MCF 10A (cell line): ENCODE measurements at regions not wholly inside any gene's neighbourhood (a gene's known extent, or its start where the extent isn't known, plus 50 kb on each side); places are given as distances from the start of the nearest gene placed in this dataset.

Experiments used
- BruUV-seq: library from RNA; stranded (reverse); fragments of 400-500 nt; replicated peaks from 2 replicates; lab custom pipeline; 2021; lab: Mats Ljungman, UMichigan
- CTCF ChIA-PET: fragments of 300-600 bp; sonication (Branson Sonifier 250); formaldehyde crosslinking; extraction: SDS; loops from one replicate; lab custom pipeline; 2021; ENCODE audit warnings: antibody characterized with exemption, inconsistent platforms; lab: Yijun Ruan, JAX
- POLR2A ChIA-PET: fragments of 300-600, 350-650 bp; sonication (Branson Sonifier 250); formaldehyde crosslinking; extraction: SDS; loops from one replicate; lab custom pipeline; 2020; ENCODE audit warnings: antibody characterized with exemption, inconsistent platforms; lab: Yijun Ruan, JAX
- DNase-seq: peaks from one replicate; pipeline ENCODE4 v3.0.0-alpha.2; 2018; ENCODE audit not compliant: unreplicated experiment
- H3K27ac Mint-ChIP-seq: one replicate; pipeline ENCODE4 v1.8.0; 2022; ENCODE audit warnings: mild to moderate bottlenecking, low read depth, mixed read lengths; ENCODE audit not compliant: unreplicated experiment
- H3K27me3 Mint-ChIP-seq: one replicate; pipeline ENCODE4 v1.8.0; 2022; ENCODE audit warnings: mixed read lengths; ENCODE audit not compliant: insufficient read depth, unreplicated experiment
- H3K36me3 Mint-ChIP-seq: one replicate; pipeline ENCODE4 v1.8.0; 2022; ENCODE audit warnings: mild to moderate bottlenecking, moderate library complexity, mixed read lengths; ENCODE audit not compliant: insufficient read depth, unreplicated experiment
- H3K4me1 Mint-ChIP-seq: one replicate; pipeline ENCODE4 v1.8.0; 2022; ENCODE audit warnings: mixed read lengths; ENCODE audit not compliant: insufficient read depth, unreplicated experiment
- H3K4me3 Mint-ChIP-seq: one replicate; pipeline ENCODE4 v1.8.0; 2022; ENCODE audit warnings: mild to moderate bottlenecking, moderate library complexity, mixed read lengths; ENCODE audit not compliant: unreplicated experiment
- H3K9me3 Mint-ChIP-seq: one replicate; pipeline ENCODE4 v1.8.0; 2022; ENCODE audit warnings: mixed read lengths; ENCODE audit not compliant: unreplicated experiment
- CTCF ChIP-seq: fragments of 200-600 bp; IDR thresholded peaks from one replicate; pipeline ENCODE4 v1.8.0; 2022; ENCODE audit warnings: antibody characterized with exemption, mild to moderate bottlenecking; ENCODE audit not compliant: unreplicated experiment
- intact Hi-C: fragments of 100-400 bp; cut with micrococcal nuclease; formaldehyde crosslinking; loops from 2 replicates; pipeline ENCODE4 v1.14.1; 2022

GRCh38 chr2:42920446-42921146 is 128.2 kb upstream of the HAAO start:
- intact Hi-C loops: no loop called here
- Mint-ChIP-seq H3K9me3 (no peaks in the 10 kb centered on the region), H3K36me3 (no peaks in the 10 kb centered on the region), H3K4me3 (no peak overlapping the region), H3K4me1 (peaks cover 31% of the 10 kb centered on the region), H3K27ac (no peak overlapping the region), H3K27me3 (no peaks in the 10 kb centered on the region)
- no peak for DNase-seq
- TF ChIP-seq CTCF: no peak
- ChIA-PET POLR2A (no interaction called here), CTCF (interaction anchor here (0.8 to 1.3 kb wide), 4 partner anchors 9 to 564 kb away, joined by 4 to 6 read pairs (median 6); no protein-coding TSS in a partner anchor)
- BruUV-seq: no TSS peak

- TF ChIP-seq CTCF: no peak
- DNase-seq: no peak
- Mint-ChIP-seq H3K36me3 (no peaks in the 10 kb centered on the region), H3K4me1 (peaks cover 18% of the 10 kb centered on the region), H3K27me3 (no peaks in the 10 kb centered on the region), H3K27ac (no peak overlapping the region), H3K9me3 (no peaks in the 10 kb centered on the region), H3K4me3 (no peak overlapping the region)
- intact Hi-C loops: no loop called here
- BruUV-seq: no TSS peak
- ChIA-PET CTCF (interaction anchor here (0.7 to 1.1 kb wide), 2 partner anchors 12 to 425 kb away, joined by 3 read pairs; partner anchors contain the start of gene KCNG3), POLR2A (no interaction called here)
These were observed 126.4 kb upstream of the HAAO start for GRCh38 chr2:42918671-42919318.

- H3K36me3 Mint-ChIP-seq: no peaks in the 10 kb centered on the region
- peak; percentile 45 for DNase-seq
- peaks cover 11% of the 10 kb centered on the region for H3K4me1 Mint-ChIP-seq
- no peak overlapping the region for H3K4me3 Mint-ChIP-seq
- ChIA-PET CTCF (interaction anchor here (0.9 to 1.1 kb wide), 2 partner anchors 12 to 309 kb away, joined by 3 read pairs; no protein-coding TSS in a partner anchor), POLR2A (no interaction called here)
- no TSS peak for BruUV-seq
- intact Hi-C loops: no loop called here
- H3K27me3 Mint-ChIP-seq: no peaks in the 10 kb centered on the region
- no peak overlapping the region for H3K27ac Mint-ChIP-seq
- no peak for TF ChIP-seq CTCF
- no peaks in the 10 kb centered on the region for H3K9me3 Mint-ChIP-seq
These were observed 125.7 kb upstream of the HAAO start for GRCh38 chr2:42918041-42918440.

- ChIA-PET CTCF (interaction anchor here (0.6 to 1.2 kb wide), 4 partner anchors 11 to 414 kb away, joined by 3 to 6 read pairs (median 3); no protein-coding TSS in a partner anchor), POLR2A (interaction anchor here (0.7 kb wide), 1 partner anchor 16 kb away, joined by 3 read pairs; no protein-coding TSS in a partner anchor)
- TF ChIP-seq CTCF: no peak
- no peak overlapping the region for H3K4me3 Mint-ChIP-seq
- no peaks in the 10 kb centered on the region for H3K27me3 Mint-ChIP-seq
- peak; percentile 89 for DNase-seq
- H3K36me3 Mint-ChIP-seq: no peaks in the 10 kb centered on the region
- H3K4me1 Mint-ChIP-seq: peaks cover 5% of the 10 kb centered on the region
- intact Hi-C loops: no loop called here
- H3K9me3 Mint-ChIP-seq: no peaks in the 10 kb centered on the region
- no peak overlapping the region for H3K27ac Mint-ChIP-seq
- no TSS peak for BruUV-seq
These were observed 125.1 kb upstream of the HAAO start for GRCh38 chr2:42917425-42917927.
